HG02870 (cell line): ENCODE measurements at regions not wholly inside any gene's neighbourhood (a gene's known extent, or its start where the extent isn't known, plus 50 kb on each side); places are given as distances from the start of the nearest gene placed in this dataset.
"Not testable (repeated sequence)": the region's sequence is repeated elsewhere in the genome, so short reads cannot be mapped to it uniquely, and the experiment has no call there.

Source experiments
- ATAC-seq: cut with Tn5 transposase; IDR thresholded peaks from one replicate; pipeline ENCODE4 v1.9.1; 2021; ENCODE audit warnings: mild to moderate bottlenecking, moderate library complexity; ENCODE audit not compliant: unreplicated experiment

- ATAC-seq: no peak
These were observed 326.6 kb upstream of the ID2 start for GRCh38 chr2:8355102-8355859.

GRCh38 chr2:8357738-8358518, 323.9 kb upstream of the ID2 start:
- ATAC-seq: no peak

- ATAC-seq: no peak
These were observed 319.9 kb upstream of the ID2 start for GRCh38 chr2:8361930-8362329.

- no peak for ATAC-seq
These were observed 318.7 kb upstream of the ID2 start for GRCh38 chr2:8363161-8363560.

GRCh38 chr2:8364668-8365067, 317.2 kb upstream of the ID2 start:
- ATAC-seq: no peak

GRCh38 chr2:8365331-8365910, 316.4 kb upstream of the ID2 start:
- ATAC-seq: no peak

- ATAC-seq: no peak
These were observed 314.0 kb upstream of the ID2 start for GRCh38 chr2:8367833-8368232.

- peak; percentile 88 for ATAC-seq
These were observed 313.4 kb upstream of the ID2 start for GRCh38 chr2:8368463-8368862.

GRCh38 chr2:8369522-8369921, 312.3 kb upstream of the ID2 start:
- no peak for ATAC-seq

- ATAC-seq: no peak
These were observed 311.5 kb upstream of the ID2 start for GRCh38 chr2:8370258-8370802.

- no peak for ATAC-seq
These were observed 310.2 kb upstream of the ID2 start for GRCh38 chr2:8371653-8372052.

- ATAC-seq: no peak
These were observed 307.1 kb upstream of the ID2 start for GRCh38 chr2:8374782-8375181.

- ATAC-seq: no peak
These were observed 305.0 kb upstream of the ID2 start for GRCh38 chr2:8376603-8377410.

- peak; percentile 78 for ATAC-seq
These were observed 303.6 kb upstream of the ID2 start for GRCh38 chr2:8378016-8378810.

- no peak for ATAC-seq
These were observed 302.7 kb upstream of the ID2 start for GRCh38 chr2:8379128-8379527.

- no peak for ATAC-seq
These were observed 302.3 kb upstream of the ID2 start for GRCh38 chr2:8379549-8379948.

- ATAC-seq: no peak
These were observed 301.8 kb upstream of the ID2 start for GRCh38 chr2:8380026-8380425.

GRCh38 chr2:8380566-8380965, 301.3 kb upstream of the ID2 start:
- peak; percentile 50 for ATAC-seq

GRCh38 chr2:8382485-8382884, 299.4 kb upstream of the ID2 start:
- ATAC-seq: no peak

- ATAC-seq: not testable (repeated sequence)
These were observed 295.1 kb upstream of the ID2 start for GRCh38 chr2:8386748-8387147.
